ENCODE measurements at regions not wholly inside any gene's neighbourhood (a gene's known extent, or its start where the extent isn't known, plus 50 kb on each side); places are given as distances from the start of the nearest gene placed in this dataset.
"Not testable (repeated sequence)": the region's sequence is repeated elsewhere in the genome, so short reads cannot be mapped to it uniquely, and the experiment has no call there.

GRCh38 chr7:76926416-76926815 lies 105.7 kb downstream of the SPDYE17 start:
- DNase-seq (ENCODE audit: extremely low read depth, low read depth, low spot score): not testable (repeated sequence)

GRCh38 chr7:76924756-76925155 lies 107.4 kb downstream of the SPDYE17 start:
- not testable (repeated sequence) for DNase-seq (ENCODE audit: extremely low read depth, low read depth, low spot score)

GRCh38 chr7:76918619-76919018 lies 113.5 kb downstream of the SPDYE17 start:
- DNase-seq (ENCODE audit: extremely low read depth, low read depth, low spot score): not testable (repeated sequence)

- not testable (repeated sequence) for DNase-seq (ENCODE audit: extremely low read depth, low read depth, low spot score)
These were observed 117.8 kb downstream of the SPDYE17 start for GRCh38 chr7:76914361-76914760.

GRCh38 chr7:76912011-76912814 lies 119.9 kb downstream of the SPDYE17 start:
- not testable (repeated sequence) for DNase-seq (ENCODE audit: extremely low read depth, low read depth, low spot score)

- not testable (repeated sequence) for DNase-seq (ENCODE audit: extremely low read depth, low read depth, low spot score)
These were observed 127.5 kb downstream of the SPDYE17 start for GRCh38 chr7:76904688-76905087.

- DNase-seq (ENCODE audit: extremely low read depth, low read depth, low spot score): not testable (repeated sequence)
These were observed 130.0 kb downstream of the SPDYE17 start for GRCh38 chr7:76901944-76902710.

GRCh38 chr7:76898807-76899206 lies 133.4 kb downstream of the SPDYE17 start:
- not testable (repeated sequence) for DNase-seq (ENCODE audit: extremely low read depth, low read depth, low spot score)

- DNase-seq (ENCODE audit: extremely low read depth, low read depth, low spot score): not testable (repeated sequence)
These were observed 135.2 kb downstream of the SPDYE17 start for GRCh38 chr7:76897007-76897406.

- not testable (repeated sequence) for DNase-seq (ENCODE audit: extremely low read depth, low read depth, low spot score)
These were observed 136.5 kb downstream of the SPDYE17 start for GRCh38 chr7:76895696-76896095.

GRCh38 chr7:76891771-76892170 lies 140.4 kb downstream of the SPDYE17 start:
- not testable (repeated sequence) for DNase-seq (ENCODE audit: extremely low read depth, low read depth, low spot score)

GRCh38 chr7:76879733-76880288 lies 152.3 kb downstream of the SPDYE17 start:
- DNase-seq (ENCODE audit: extremely low read depth, low read depth, low spot score): not testable (repeated sequence)

- DNase-seq (ENCODE audit: extremely low read depth, low read depth, low spot score): not testable (repeated sequence)
These were observed 156.4 kb downstream of the SPDYE17 start for GRCh38 chr7:76875760-76876159.

GRCh38 chr7:76870504-76870808 lies 161.7 kb downstream of the SPDYE17 start:
- DNase-seq (ENCODE audit: extremely low read depth, low read depth, low spot score): not testable (repeated sequence)

- not testable (repeated sequence) for DNase-seq (ENCODE audit: extremely low read depth, low read depth, low spot score)
These were observed 164.7 kb downstream of the SPDYE17 start for GRCh38 chr7:76867364-76867889.

- not testable (repeated sequence) for DNase-seq (ENCODE audit: extremely low read depth, low read depth, low spot score)
These were observed 168.9 kb downstream of the SPDYE17 start for GRCh38 chr7:76863150-76863773.

- DNase-seq (ENCODE audit: extremely low read depth, low read depth, low spot score): not testable (repeated sequence)
These were observed 169.9 kb downstream of the SPDYE17 start for GRCh38 chr7:76862241-76862640.

- not testable (repeated sequence) for DNase-seq (ENCODE audit: extremely low read depth, low read depth, low spot score)
These were observed 172.2 kb downstream of the SPDYE17 start for GRCh38 chr7:76859933-76860332.

GRCh38 chr7:76854631-76855030 lies 177.5 kb downstream of the SPDYE17 start:
- DNase-seq (ENCODE audit: extremely low read depth, low read depth, low spot score): not testable (repeated sequence)

- not testable (repeated sequence) for DNase-seq (ENCODE audit: extremely low read depth, low read depth, low spot score)
These were observed 179.2 kb downstream of the SPDYE17 start for GRCh38 chr7:76852787-76853584.

All from glomerular endothelial cell (primary cell).